HG02642 (cell line): ENCODE measurements at regions not wholly inside any gene's neighbourhood (a gene's known extent, or its start where the extent isn't known, plus 50 kb on each side); places are given as distances from the start of the nearest gene placed in this dataset.
"Not testable (repeated sequence)": the region's sequence is repeated elsewhere in the genome, so short reads cannot be mapped to it uniquely, and the experiment has no call there.

ENCODE experiments used
- ATAC-seq: cut with Tn5 transposase; IDR thresholded peaks from one replicate; pipeline ENCODE4 v1.9.1; 2021; ENCODE audit warnings: mild to moderate bottlenecking; ENCODE audit not compliant: unreplicated experiment, poor library complexity

DNA sequence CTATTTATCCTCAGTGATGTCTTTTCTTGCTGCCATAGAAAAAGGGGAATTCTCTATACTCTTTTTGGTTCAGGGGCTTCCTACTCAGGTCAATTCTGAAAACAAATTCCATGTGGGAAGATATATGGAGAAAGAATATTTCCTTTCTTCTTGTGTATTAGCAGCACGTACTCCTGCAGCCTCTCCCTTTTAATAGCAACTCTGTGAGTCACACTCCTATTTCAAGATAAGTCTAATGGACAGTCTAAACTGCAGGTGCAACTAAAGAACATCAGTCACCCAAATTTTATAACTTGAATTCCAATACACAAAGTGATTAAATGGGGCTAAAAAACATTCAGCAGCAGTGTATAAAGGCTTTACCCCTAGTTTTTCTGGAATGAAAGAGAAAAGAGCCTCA, 942.2 kb downstream of the CNTNAP5 start:
- ATAC-seq = no peak

DNA sequence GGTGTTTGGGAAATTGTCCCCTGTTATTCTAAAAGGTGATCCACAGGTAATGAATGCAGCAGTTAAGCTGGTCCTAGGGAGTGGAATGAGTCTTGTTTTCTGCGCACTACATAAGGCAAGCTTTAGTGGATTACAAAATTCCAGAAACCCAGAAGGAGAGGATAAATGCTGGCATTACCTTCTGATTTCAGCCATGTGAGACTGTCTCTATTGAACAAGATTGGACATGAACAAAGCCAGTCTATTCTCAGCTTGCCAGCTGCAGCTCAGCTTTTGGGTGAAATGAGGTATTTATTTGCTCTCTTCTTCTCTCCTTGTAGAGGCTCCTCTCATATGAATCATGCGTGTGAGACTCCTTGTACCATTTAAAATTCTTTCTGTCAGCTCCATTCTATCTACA, 944.9 kb downstream of the CNTNAP5 start:
- no peak for ATAC-seq

DNA sequence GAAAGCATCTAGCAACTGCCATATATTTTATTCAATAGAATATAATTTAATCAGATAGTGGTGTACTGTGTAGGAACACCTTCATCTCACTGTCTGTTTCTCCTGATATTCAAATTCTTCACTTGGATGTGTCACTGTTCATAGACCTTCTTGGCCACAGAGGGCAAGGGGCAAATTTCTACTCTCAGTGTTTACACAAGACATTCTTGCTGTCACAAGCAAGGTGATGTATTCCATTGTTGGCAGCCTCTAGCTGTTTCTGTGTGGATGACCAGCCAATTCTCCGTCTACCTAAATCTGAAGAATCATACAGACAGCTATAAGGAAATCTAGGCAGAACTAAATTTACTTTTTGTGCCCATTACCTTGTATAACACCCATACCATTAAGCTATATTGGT, 948.3 kb downstream of the CNTNAP5 start:
- no peak for ATAC-seq

DNA sequence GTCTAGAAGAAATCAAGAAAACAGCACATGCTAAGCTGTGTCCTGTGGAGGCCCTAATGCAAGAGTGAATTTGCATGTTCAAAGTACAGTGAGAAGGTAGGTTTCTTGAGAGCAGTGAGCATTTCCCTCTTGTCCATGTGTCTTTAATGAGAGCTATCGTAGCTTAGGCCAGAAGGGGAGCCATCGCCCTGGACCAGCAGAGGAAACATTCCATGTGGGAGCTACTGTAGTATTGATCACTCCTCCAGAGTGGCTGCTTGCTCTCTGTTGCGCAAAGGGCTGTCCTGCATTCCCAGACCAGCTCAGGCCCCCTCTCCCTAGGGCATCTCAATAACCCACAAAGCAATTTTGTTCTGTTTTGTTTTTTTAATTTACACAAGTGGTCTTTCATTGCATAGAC, 950.1 kb downstream of the CNTNAP5 start:
- ATAC-seq = no peak

DNA sequence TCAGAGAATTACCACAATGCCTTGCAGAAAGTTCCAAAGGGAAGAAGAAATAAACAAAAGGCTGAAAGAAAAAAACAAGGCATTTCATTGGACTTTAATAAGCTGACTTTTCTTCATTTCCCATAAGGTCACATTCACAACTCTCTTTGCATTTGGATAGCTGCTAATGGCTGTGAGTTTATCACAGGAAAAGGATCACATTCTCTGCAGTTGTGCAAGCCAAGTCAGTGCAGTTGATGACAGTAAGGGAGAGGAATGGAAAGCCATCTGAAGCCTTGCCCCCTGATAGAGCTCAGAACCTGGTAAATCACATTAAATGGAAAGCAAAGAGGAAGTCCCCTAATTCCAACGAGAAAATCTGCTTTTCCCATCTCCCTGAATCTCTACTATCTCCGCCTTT, 950.6 kb downstream of the CNTNAP5 start:
- no peak for ATAC-seq

DNA sequence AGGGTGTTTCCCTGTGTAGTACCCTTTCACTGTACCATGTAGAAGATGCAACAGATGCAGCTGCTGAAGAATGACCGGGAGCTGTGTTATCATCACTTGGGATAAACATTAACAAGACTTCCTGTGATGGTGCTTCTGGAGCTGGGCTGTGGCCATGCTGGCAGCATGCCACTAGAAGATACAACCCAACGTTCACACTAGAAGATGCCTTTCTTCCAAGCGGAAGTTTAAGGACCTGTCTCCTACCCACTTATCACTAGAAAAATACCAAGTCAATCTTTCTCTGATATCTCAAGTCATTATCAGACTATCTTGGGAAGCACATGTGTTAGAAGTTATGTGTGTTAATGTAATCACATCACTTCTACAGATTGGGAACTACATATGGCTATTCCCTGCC, 953.5 kb downstream of the CNTNAP5 start:
- no peak for ATAC-seq

DNA sequence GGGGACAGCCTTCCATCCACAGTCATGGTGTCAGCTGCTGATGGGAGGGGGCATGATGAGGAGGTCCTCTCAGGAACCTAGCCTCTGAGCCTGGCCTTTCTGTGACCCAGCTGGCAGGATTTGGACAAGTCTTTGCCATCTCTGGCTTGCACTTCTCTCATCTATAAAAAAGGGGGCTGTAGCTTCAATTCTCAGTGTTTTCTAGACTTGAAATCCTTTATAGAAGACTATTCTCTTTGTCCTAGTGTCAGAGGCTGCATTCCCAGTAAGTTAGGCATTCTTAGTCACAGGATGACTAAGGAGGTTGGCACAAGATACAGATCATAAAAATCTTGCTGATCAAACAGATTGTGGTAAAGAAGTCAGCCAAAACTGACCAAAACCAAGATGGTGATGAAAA, 958.5 kb downstream of the CNTNAP5 start:
- no peak for ATAC-seq

DNA sequence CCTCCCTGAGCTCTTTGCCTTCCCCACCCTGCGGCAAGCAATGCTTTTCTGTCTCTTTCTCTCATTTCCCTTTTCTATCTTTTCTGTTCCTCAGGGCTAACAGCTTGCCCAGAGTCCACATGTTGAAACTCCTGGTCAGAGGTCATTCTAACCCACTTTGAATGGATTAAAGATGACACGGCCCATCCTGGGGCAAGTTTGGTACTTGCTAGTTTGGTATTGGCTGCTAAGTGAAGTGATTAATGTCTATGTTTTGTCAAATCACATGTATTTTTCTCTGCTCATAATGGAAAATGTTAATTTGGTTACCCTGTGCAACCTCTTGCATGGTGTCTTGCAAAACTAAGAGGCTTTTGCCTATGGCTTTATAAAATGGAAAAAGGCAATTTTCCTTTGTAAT, 960.2 kb downstream of the CNTNAP5 start:
- no peak for ATAC-seq

DNA sequence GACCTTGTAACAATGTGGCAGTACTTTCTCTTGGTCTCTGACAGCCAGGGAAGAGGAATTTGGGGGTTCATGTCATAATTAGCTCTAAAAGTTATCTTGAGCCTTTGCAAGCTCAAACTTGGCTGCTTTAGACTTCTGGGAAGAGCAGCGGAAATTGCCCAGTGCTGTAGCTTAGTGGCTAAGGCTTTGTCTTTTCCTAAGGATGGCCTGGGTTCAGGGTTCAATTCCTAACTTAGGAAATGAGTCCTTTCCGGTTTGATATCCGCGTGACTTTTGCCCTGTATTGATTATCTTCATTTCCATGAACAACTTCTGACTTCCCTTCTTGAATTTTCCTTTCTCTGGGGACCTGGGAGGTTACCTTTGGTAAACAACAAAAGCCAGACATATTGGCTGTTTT, 961.0 kb downstream of the CNTNAP5 start:
- no peak for ATAC-seq

DNA sequence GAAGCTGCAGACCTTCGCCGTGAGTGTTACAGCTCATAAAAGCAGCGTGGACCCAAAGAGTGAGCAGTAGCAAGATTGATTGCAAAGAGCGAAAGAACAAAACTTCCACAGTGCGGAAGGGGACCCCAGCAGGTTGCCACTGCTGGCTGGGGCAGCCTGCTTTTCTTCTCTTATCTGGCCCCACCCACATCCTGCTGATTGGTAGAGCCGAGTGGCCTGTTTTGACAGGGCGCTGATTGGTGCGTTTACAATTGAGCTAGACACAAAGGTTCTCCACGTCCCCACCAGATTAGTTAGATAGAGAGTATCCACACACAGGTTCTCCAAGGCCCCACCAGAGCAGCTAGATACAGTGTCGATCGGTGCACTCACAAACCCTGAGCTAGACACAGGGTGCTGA, 961.8 kb downstream of the CNTNAP5 start:
- ATAC-seq = not testable (repeated sequence)

DNA sequence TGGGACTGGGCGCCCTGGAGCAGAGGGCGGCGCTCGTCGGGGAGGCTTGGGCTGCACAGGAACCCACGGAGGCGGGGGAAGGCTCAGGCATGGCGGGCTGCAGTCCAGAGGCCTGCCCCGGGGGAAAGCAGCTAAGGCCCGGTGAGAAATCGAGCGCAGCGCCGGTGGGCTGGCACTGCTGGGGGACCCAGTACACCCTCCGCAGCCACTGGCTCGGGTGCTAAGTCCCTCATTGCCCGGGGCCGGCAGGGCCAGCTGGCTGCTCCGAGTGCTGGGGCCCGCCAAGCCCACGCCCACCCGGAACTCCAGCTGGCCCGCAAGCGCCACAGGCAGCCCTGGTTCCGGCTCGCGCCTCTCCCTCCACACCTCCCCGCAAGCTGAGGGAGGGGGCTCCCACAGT, 962.3 kb downstream of the CNTNAP5 start:
- not testable (repeated sequence) for ATAC-seq

DNA sequence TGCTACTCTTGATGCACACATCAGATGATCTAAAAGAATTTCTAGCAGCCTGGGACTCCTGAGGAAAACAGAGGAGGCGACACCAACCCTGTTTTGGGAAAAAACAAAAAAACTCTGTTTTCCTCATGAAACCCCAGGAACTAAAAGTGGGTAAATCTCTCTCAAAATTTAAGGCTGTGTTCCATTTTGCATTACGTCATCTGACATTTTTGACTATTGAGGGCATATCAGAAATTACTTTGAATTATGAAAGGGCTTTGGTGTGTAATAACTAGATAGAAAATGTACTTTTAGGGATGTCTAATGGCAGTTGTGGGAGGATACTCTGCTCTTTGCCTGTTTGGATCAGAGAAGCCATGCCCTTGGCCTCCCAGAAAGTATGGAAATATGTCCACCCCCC, 963.0 kb downstream of the CNTNAP5 start:
- ATAC-seq = no peak

DNA sequence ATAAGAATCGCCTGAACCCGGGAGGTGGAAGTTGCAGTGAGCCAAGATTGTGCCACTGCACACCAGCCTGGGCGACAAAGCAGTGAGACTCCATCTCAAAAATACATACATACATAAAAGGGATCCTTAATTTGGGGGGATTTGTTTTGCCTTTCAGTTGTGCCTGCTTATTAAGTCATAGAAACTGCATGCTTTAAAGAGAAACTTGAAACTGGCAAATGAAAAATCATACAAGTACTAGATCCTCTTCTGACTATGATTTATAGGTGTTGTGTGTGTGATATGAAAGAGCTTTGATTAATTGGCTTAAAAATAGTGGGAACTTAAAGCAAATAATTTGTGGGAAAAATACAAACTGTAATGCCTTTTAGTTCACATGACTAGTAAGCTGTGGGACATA, 963.7 kb downstream of the CNTNAP5 start:
- no peak for ATAC-seq

DNA sequence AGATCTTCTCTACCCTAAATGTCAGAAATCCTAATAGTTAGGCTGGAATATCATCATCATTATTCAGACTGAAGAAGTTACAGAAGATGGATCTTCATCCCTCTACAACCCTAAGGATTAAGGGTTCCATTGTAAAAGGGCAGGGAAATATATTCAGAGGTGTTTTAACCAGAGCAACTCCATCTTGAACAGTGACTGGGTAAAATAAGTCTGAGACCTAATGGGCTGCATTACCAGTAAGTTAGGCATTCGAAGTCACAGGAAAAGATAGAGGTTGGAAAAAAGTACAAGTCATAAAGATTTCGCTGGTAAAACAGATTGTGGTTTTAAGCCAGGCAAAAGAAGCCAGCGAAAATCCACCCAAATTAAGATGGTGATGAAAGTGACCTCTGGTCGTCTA, 968.7 kb downstream of the CNTNAP5 start:
- no peak for ATAC-seq

DNA sequence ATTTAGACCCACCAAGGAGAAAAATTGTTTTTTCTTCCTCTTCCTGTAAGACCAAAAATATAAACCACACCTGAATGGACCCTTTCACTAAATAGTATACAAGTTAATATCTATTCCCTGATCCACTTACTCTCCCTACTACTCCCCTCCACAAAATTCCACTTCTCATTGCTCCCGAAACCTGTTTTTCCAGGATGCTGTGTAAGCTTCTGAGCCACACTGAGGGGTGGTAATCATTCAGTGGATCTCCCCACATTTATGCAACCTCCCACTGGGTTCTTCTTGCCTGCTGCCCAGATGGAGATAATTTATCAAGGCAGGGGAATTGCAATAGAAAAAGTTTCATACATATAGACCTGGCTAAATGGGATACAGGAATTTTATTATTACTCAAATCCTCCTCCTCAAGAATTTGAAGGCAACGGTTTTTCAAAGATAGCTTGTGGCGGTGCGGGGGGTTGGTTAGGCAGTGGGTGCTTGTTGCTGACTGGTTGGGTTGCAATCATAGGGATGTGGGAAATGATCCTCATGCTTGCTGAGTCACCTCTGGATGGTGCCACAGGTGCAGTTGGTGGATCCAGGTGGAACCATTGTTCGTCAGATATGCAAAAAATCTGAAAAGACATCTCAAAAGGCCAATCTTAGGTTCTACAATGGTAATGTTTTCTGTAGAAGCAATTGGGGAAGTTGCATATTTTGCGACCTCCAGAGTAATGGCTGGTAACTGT, 970.3 kb downstream of the CNTNAP5 start:
- no peak for ATAC-seq

DNA sequence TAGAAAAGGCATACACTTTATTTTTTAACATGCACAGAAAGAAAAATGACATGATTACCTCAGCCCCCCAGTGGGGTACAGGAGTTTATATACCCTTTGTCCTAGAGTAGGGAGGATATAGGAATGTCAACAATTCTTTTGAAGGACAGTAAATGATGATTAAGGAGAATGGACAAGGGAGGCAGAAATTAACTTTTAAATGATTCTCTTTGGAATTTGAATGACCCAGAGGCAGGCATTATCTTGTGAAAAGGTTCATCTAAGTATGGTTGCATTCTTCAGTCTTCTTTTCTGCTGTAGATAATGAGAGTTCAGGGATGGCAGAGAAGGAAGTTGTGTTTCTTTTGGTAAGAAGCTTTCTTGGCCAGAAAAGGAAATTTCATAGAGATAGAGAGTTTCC, 971.3 kb downstream of the CNTNAP5 start:
- ATAC-seq = no peak

DNA sequence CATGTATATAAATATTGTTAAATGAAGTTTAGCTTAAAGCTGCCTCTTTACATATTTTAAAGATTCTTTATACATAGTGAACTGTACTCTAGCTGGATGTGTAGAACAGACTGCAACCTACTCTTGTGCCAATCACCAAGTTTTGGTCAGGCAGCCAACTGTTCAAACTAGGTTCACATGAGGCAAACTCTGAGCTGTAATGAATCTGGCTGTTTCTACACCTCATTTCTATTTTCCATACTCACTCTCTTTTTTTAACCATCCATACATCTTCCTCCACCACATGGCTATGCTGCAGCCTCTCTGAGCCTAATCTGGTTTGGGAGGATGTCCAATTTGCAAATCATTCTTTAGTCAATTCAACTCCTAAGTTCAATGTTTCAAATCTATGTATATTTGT, 974.8 kb downstream of the CNTNAP5 start:
- no peak for ATAC-seq

DNA sequence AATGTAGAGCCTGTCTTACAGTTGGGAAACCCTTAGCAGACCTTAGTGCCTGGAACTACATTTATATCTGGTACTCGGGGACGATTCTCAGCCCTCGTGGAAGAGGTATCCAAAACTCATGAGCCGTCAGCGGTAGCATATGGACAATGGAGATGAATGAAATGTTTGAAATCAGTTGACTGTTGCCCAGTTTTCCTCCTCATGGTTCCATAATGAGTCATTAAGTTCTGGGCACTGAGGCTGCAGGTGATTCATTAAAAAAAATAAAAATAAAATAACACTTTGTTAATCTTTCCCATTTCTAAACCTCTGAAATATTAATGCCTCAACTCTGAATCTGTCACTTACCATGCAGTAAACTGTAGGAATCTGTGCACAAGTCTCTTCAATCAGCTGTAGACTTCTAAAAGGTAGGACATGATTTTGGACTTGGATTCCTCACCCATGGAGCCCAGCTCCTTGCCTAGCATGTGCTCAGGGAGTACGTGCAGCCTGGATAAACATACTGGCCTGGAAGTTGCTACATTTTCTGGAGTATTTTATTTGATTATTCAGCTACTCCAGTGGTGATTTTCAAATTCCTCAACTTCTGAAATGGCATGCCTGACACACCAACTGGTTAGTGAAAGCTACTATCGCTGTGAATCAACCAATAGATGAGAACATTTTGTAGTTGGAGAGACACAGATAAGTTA, 979.2 kb downstream of the CNTNAP5 start:
- ATAC-seq = no peak

DNA sequence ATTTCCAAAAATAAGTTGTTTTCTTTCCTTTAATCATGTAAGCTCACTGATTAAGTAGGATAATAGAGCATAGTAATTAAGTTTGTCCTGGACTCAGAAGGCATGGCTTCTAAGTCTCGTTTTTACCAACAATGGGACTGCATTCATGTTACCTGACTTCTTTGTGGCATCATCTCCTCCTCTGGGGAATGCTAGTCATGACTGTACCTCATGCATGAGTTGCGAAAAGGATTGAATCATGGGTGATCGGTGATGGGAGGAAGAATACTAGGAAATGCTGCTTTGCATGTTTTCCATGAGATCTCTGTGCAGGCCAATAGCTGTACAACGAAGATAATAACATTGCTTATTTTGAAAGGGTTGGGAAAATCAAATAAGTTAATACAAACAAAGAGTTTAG, 981.6 kb downstream of the CNTNAP5 start:
- ATAC-seq = no peak

DNA sequence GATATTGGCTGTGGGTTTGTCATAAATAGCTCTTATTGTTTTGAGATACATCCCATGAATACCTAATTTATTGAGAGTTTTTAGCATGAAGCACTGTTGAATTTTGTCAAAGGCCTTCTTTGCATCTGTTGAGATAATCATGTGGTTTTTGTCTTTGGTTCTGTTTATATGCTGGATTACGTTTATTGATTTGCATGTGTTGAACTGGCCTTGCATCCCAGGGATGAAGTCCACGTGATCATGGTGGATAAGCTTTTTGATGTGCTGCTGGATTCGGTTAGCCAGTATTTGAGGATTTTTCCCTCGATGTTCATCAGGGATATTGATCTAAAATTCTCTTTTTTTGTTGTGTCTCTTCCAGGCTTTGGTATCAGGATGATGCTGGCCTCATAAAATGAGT, 1003.6 kb downstream of the CNTNAP5 start:
- not testable (repeated sequence) for ATAC-seq

DNA sequence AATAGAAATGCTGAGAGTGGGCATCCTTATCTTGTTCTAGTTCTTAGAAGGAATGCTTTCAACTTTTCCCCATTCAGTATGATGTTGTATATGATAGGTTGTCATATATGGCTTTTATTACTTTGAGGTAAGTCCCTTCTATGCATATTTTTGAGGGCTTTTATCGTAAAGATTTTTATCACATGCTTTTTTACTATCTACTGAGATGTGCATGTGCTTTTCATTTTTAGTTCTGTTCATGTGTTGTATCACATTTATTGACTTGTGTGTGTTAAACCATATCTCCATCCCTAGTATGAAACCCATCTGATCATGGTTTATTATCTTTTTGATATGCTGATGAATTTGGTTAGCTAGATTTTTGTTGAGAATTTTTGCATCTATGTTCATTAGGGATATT, 1008.8 kb downstream of the CNTNAP5 start:
- ATAC-seq = no peak

DNA sequence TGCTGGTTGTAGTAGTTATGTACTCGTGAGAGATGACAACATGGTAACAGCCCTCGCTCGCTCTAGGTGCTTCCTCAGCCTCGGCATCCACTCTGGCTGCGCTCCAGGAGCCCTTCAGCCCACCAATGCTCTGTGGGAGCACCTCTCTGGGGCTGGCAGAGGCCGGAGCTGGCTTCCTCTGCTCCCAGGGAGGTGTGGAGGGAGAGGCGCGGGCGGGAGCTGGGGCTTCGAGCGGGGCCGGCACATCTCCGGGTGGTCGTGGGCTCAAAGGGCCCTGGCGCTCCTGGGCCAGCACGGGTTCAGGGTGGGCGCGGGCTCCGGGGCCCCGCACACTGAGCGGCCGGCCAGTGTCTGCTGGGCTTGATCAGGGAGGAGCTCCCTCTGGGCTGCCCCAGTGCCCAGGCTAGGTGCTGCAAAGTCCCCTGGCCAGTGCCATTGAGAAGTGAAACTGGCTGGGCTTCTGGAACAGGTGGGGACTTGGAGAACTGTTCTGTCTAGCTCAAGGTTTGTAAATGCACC, 1012.1 kb downstream of the CNTNAP5 start:
- no peak for ATAC-seq
